HG03565 (cell line): ENCODE measurements at regions not wholly inside any gene's neighbourhood (a gene's known extent, or its start where the extent isn't known, plus 50 kb on each side); places are given as distances from the start of the nearest gene placed in this dataset.

Source experiments
- ATAC-seq: cut with Tn5 transposase; IDR thresholded peaks from one replicate; pipeline ENCODE4 v1.9.1; 2021; ENCODE audit warnings: mild to moderate bottlenecking, moderate library complexity; ENCODE audit not compliant: unreplicated experiment

DNA sequence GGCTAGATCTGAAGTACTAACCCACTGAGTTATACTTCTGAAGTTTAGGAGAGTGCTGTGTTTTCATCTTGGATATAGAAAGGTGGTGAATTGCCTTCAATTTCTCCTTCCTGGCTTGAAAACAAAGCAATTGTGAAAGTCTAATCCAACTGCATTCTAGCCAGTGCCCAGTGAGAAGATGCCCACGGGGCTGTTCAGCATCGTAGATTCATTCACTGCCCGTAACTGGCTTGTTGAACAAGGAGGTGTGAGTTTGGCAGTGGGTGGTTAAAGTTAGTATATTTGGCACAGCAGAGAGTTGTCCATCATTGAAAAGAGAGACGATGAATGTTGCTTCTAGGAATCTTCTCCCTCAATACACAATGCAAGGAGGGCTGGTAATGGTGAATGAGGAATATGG lies 82.3 kb upstream of the RND3 start:
- no peak for ATAC-seq

DNA sequence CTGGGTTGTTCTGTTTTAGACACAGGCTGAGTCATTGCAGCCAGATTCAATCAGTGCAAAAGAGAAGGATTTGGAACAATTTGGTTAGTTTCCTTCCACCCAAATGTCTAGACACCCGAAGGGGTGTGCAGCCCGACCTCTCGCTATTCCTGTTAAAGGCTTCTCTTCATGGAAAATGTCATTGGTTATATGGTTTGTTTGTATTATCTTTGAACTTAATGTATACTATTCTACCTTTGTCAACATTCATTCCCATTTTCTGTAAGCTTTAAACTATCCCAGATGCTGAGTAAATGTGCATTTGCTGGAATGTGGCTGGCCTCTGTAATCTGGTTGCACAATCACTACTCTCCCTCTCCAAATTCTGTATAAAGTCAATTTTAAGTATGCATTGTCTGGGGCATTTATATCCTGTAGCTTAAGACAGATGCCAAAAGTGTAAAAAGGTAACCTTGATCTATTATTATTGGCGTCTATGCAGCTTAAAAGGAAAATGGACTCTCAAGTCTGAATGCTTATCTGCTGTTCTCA lies 80.4 kb upstream of the RND3 start:
- ATAC-seq, result no peak

DNA sequence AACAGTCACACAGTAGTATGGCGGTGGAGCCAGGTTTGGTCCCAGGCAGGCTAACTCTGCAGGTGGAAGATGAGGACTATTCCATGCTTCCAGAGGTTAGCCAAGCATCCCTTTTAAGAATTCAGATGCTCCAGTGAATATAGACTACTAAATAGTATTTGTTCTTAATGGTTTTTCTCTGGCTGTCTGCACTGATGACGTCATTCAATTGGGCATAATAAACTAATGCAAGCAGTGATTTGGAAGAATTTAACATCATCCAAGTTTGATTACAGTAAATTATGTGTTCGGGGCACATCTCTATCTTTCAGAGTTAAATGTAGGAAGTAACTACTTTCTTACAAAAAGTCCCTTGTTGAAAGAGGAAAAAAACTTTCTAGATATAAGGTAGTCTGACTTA lies 78.8 kb upstream of the RND3 start:
- ATAC-seq, result no peak

DNA sequence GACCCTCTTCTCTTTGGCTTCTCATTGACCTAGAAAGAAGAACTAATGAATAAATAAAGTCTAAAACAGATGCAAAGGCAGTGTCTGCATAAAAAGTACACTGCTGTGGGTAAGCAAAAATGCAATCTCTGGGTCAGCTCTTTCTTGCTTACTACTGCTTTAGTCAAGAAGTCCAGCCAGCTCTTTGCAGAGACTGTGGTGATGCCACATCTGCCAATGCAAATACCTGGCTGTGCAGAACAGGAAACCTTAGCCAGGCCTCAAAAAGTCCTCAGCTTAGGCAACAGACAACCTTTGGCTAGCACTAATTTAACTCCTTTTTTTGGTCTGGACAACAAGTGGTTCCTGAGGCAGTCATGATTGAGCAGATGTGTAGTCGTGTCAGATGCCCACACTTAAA lies 73.6 kb upstream of the RND3 start:
- no peak for ATAC-seq

DNA sequence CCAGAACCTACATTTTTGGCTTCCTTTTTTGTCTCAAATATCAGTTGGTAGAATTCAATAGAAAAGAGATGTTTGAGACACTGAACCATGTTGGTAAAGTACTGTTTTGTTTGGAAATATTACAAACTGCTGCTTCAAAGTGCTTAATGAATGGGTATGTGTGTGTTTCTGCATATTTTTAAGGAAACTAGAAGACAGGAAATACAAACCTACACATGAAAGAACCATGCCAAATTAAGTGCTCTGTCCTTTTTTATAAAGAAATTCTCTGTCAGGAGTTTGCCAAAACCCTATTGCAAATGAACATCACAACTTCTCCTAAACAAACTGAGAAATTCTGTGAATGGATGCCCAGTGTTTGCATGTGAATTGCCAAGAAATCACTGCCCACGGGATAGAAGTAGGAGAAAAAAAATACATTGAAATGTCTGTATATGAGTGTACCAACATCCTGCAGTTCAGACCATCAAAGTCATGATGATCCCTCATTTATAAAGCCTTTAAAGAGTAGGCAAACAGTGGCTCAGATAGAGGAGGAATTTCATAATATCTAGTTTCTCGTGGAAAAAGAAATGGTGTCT lies 69.6 kb upstream of the RND3 start:
- no peak for ATAC-seq

DNA sequence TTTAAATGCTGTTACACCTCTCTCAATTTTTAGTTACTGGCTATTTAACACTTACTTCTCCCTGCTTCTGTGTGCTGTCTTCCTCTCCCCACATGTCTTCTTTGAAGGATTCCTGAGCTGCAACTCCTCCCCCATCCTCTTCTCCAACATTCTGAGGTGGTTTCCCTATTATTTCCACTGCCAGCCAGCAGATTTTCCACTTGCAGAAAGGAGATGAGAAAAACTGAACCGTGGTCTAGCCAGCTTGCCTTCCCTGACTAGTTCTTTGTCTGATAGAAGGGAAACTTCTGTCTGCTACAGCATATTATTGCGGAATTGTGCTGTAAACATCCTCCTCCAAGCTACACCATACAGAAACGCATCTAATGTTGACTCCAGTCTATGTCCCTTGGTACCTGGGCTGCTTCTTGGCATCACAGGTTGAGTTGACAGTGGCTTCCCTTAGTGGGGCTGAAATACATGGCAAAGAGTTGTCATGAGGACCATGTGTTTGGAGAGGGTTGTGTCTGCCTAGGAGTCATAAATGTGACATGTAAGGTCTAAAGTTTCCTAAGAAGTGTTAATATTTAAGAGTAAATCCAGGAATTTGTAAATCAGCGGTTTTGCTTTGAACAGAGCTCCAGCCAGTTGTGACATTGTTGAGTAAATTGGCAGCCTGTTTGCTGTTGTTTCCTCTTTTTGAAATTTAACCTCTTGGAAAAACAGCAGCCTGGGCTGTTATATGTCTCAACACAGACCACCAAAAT lies 68.3 kb upstream of the RND3 start:
- ATAC-seq, result no peak

DNA sequence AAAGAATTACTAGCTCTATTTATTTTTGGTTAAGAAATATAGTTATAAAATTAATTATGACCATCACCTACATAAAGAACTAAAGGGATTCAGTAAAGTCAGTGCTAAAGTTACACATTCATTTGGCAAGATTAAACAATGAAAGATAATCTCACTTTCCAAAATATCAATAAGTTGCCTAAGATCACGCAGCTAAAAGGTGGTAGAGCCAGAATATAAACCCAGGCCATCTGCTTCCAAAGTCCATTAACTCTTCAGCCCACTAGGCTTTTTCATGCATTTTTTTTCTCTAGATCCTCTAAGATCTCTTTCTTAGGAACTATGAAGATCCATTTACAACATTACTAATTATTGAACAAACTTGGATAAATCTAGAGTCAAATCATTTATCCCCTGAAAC lies 66.6 kb upstream of the RND3 start:
- no peak for ATAC-seq

DNA sequence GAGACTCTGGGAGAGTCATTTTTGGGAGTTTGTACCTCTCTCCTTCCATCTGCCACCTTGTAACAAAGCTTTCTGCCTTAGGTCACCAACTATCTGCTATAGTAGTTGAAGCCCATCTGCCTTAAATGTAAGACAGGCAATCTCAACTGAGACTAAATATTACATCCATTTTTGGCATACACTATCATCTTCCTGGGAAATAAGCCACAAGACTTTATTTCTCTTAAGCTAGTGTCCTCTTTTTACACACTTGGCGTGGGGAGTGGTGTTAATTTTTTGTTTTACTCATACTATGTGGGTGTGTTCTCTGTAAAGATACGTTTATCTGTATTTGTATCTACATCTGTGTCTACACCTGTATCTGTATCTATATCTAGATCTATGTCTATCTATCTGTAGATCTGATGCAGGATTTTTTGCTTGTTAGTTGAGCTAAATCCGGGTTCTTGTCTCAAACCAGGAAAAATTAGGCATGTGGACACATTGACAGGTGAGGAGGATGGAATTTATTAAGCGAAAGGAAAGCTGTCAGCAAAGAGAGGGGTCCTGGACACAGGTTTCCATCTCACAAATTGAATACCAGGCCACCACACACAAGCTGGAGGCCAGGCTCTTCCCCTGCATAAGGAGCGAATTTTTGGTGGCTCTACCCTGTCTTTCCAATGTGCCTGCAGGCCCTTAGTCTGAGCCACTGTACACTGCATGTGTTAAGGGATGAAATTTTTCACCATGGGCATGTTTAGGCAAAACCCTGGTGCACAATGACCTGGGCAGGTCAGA lies 64.8 kb upstream of the RND3 start:
- no peak for ATAC-seq

DNA sequence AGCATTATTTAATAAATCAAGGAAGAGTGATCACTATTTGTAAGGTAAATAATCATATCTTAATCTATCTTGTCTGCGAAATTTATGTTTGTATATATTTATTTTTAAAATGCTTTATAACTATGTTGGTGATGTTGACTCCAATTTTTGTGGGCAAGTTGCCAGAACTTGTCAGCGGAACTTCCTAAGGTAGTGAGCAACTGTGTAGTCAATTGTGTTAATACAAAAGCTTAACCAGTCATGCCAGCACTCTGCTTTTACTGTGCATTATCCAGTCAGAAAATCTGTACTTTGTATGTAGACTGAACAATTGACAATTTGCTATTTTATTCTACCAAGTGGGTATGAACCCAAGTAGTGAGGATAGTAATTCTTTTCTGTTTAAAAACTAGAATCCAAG lies 61.9 kb upstream of the RND3 start:
- no peak for ATAC-seq

DNA sequence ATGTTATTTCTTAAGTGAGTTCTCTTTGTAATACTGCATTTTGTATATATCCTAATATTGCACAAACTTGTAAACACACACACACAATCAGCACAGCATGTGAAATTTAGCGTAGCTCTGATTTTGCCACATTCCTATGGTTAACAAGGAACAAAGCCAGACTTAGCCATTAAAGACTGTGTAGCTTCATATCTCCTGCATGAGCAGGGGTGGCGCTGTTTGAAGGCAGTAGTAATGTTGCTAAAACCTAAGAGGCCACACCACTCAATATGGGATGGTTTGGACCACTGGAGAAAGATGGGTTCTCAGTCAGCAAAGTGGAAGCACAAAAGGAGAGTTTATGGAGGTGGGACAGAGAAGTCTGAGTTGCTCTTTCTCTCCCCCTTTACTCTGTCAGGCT lies 61.1 kb upstream of the RND3 start:
- ATAC-seq, result no peak

DNA sequence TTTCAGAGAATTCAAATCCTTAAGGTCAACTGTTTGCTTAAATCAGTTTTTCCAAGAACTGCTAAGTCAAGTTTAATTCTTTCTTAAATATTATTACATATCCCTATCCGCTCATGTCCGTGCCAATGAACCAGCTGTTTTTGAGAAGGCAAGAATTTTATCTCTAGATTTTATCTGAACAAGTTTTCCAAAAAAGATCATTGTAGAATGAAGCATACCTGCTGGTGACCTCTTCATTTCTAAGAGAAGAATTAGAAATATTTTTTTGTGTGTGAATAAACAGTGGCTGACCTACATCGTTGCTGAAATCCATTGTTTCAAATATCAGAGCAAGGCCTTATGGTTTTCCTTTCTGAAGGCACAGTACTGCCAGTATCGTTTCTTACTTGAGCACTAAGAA lies 58.4 kb upstream of the RND3 start:
- ATAC-seq, result no peak

DNA sequence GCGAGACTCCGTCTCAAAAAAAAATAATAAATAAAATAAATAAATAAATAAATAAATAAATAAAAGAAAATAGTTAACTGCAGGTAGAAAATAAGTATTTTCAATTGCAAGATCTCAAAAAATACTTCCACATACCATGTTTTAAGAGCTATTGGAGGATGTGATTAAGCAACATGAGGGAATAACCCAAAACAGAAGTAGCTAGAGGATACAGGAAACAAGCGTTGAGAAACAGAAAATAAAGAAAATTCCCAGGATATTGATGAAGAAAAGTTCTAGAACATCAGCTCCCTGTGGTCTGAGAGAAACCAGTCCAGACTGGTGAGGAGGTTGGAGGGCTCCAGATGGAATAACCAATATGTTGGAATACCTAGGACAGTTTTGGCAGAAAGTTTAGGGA lies 57.3 kb upstream of the RND3 start:
- ATAC-seq, result no peak

DNA sequence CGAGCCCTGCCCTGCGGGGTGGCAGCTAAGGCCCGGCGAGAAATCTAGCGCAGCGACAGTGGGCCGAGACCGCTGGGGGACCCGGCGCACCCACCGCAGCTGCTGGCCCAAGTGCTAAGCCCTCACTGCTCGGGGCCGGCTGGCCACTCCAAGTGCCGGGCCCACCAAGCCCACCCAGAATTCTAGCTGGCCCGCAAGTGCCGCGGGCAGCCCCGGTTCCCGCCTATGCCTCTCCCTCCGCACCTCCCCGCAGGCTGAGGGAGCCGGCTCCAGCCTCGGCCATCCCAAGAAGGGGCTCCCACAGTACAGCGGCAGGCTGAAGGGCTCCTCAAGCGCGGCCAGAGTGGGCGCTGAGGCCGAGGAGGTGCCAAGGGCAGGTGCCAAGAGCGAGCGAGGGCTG lies 55.2 kb upstream of the RND3 start:
- no peak for ATAC-seq

DNA sequence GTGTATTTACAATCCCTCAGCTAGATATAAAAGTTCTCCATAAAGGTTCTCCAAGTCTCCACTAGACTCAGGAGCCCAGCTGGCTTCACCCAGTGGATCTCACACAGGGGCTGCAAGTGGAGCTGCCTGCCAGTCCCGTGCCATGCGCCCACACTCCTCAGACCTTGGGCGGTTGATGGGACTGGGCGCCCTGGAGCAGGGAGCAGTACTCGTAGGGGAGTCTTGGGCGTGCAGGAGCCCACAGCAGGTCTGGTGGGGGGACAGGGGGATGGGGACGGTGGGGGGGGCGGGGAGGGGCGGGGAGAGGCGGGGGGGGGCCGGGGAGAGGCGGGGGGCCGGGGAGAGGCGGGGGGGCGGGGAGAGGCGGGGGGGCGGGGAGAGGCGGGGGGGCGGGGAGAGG lies 54.7 kb upstream of the RND3 start:
- ATAC-seq, result no peak

DNA sequence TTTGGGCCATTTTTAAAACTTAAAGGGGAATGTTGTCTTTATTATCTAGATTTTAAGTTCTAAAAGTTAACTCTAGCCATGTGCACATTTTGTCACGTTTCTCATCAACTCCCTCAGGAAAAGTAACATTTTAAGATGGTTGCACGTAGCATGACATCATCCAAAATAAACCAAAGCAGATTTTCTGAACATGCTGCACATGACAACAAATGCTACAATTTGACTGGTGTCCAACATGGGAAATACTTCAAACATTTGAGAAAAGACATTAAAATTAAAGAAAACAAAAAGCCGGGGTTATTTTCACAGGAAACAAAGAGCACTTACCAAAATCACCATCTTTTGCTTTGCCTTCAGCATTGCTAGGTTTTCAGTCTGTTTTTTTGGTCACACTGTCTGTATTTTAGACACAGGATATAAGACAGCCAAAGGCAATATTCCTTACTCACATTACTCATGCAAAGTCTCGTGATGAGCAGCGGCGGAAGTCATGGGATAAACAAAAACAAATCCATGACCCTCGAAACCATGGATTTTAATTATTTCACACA lies 51.3 kb upstream of the RND3 start:
- no peak for ATAC-seq
